ENCODE measurements at regions not wholly inside any gene's neighbourhood (a gene's known extent, or its start where the extent isn't known, plus 50 kb on each side); places are given as distances from the start of the nearest gene placed in this dataset.

- intact Hi-C loops (cut with DNase I), result no loop called here
- Histone ChIP-seq H3K36me3 (ENCODE audit: control insufficient read depth in 2 of 3, insufficient read depth in 3 of 3, low read length in 3 of 3) (no peaks in the 10 kb centered on the region), H3K9me3 (ENCODE audit: control insufficient read depth in 2 of 3, insufficient read depth in 1 of 3, low read length in 3 of 3) (no peaks in the 10 kb centered on the region)
Observed at GRCh38 chr2:136557203-136557602, 208.1 kb upstream of the THSD7B start.

DNA sequence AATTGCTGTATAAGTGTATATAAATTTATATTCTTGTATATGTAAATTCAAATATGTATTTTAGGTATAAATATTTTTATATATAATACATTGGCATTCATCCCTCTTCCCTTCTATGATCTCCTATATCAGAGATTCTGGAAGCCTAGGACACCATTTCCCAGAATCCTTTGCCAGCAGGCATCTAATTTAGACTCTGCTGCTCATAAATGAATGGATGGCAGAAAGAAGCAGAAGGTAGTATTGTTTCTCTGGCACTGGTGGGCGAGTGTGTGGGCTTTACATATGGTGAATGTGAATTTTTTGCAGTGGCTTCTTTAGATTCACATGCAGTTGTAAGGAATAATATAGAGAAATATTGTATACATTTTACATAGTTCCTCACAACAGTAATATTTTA lies 215.2 kb upstream of the THSD7B start:
- H3K4me3 ChIP-seq (ENCODE audit: low read length in 3 of 3), result no peak overlapping the region
- intact Hi-C loops (cut with DNase I), result no loop called here
- no peaks in the 10 kb centered on the region for H3K36me3 ChIP-seq (ENCODE audit: control insufficient read depth in 2 of 3, insufficient read depth in 3 of 3, low read length in 3 of 3)
- H3K27me3 ChIP-seq (ENCODE audit: control insufficient read depth, insufficient read depth, low read length), result no peaks in the 10 kb centered on the region
- H3K27ac ChIP-seq (ENCODE audit: low read depth in 2 of 2, low read length in 2 of 2), result no peak overlapping the region
- no peaks in the 10 kb centered on the region for H3K9me3 ChIP-seq (ENCODE audit: control insufficient read depth in 2 of 3, insufficient read depth in 1 of 3, low read length in 3 of 3)
- peaks cover 0 to 4% (median 0%) of the 10 kb centered on the region in 3 donors for H3K4me1 ChIP-seq (ENCODE audit: control insufficient read depth in 2 of 3, insufficient read depth in 2 of 3, low read depth in 1 of 3, low read length in 3 of 3)
- H3K9ac ChIP-seq (ENCODE audit: low read length in 3 of 3), result no peak overlapping the region
- DNase-seq (no peak), FAIRE-seq (no peak)
- TF ChIP-seq, protein P1, sequence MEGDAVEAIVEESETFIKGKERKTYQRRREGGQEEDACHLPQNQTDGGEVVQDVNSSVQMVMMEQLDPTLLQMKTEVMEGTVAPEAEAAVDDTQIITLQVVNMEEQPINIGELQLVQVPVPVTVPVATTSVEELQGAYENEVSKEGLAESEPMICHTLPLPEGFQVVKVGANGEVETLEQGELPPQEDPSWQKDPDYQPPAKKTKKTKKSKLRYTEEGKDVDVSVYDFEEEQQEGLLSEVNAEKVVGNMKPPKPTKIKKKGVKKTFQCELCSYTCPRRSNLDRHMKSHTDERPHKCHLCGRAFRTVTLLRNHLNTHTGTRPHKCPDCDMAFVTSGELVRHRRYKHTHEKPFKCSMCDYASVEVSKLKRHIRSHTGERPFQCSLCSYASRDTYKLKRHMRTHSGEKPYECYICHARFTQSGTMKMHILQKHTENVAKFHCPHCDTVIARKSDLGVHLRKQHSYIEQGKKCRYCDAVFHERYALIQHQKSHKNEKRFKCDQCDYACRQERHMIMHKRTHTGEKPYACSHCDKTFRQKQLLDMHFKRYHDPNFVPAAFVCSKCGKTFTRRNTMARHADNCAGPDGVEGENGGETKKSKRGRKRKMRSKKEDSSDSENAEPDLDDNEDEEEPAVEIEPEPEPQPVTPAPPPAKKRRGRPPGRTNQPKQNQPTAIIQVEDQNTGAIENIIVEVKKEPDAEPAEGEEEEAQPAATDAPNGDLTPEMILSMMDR (IDR thresholded peaks at IDR 0.05; ENCODE audit: borderline replicate concordance, extremely low read depth, insufficient read depth), result no peak

More at GRCh38 chr2:136557203-136557602, 208.1 kb upstream of the THSD7B start:
- TF ChIP-seq, protein P1 (IDR thresholded peaks at IDR 0.05; ENCODE audit: borderline replicate concordance, extremely low read depth, insufficient read depth), result no peak
- FAIRE-seq (no peak), DNase-seq (no peak)
- H3K27ac ChIP-seq (ENCODE audit: low read depth in 2 of 2, low read length in 2 of 2), result no peak overlapping the region
- no peak overlapping the region for H3K4me3 ChIP-seq (ENCODE audit: low read length in 3 of 3)
- peaks cover 0 to 4% (median 0%) of the 10 kb centered on the region in 3 donors for H3K4me1 ChIP-seq (ENCODE audit: control insufficient read depth in 2 of 3, insufficient read depth in 2 of 3, low read depth in 1 of 3, low read length in 3 of 3)
- no peaks in the 10 kb centered on the region for H3K27me3 ChIP-seq (ENCODE audit: control insufficient read depth, insufficient read depth, low read length)
- H3K9ac ChIP-seq (ENCODE audit: low read length in 3 of 3), result no peak overlapping the region

- H3K4me3 ChIP-seq (ENCODE audit: low read length in 3 of 3), result no peak overlapping the region
- no peak overlapping the region for H3K27ac ChIP-seq (ENCODE audit: low read depth in 2 of 2, low read length in 2 of 2)
- FAIRE-seq, result no peak
- no peaks in the 10 kb centered on the region for H3K9me3 ChIP-seq (ENCODE audit: control insufficient read depth in 2 of 3, insufficient read depth in 1 of 3, low read length in 3 of 3)
- no peaks in the 10 kb centered on the region for H3K4me1 ChIP-seq (ENCODE audit: control insufficient read depth in 2 of 3, insufficient read depth in 2 of 3, low read depth in 1 of 3, low read length in 3 of 3)
- H3K27me3 ChIP-seq (ENCODE audit: control insufficient read depth, insufficient read depth, low read length), result no peaks in the 10 kb centered on the region
- DNase-seq, result no peak
- H3K36me3 ChIP-seq (ENCODE audit: control insufficient read depth in 2 of 3, insufficient read depth in 3 of 3, low read length in 3 of 3), result no peaks in the 10 kb centered on the region
- no peak overlapping the region for H3K9ac ChIP-seq (ENCODE audit: low read length in 3 of 3)
- intact Hi-C loops (cut with DNase I), result no loop called here
- TF ChIP-seq, protein P1 (IDR thresholded peaks at IDR 0.05; ENCODE audit: borderline replicate concordance, extremely low read depth, insufficient read depth), result no peak
Observed at GRCh38 chr2:136539355-136539754, 226.0 kb upstream of the THSD7B start.

DNA sequence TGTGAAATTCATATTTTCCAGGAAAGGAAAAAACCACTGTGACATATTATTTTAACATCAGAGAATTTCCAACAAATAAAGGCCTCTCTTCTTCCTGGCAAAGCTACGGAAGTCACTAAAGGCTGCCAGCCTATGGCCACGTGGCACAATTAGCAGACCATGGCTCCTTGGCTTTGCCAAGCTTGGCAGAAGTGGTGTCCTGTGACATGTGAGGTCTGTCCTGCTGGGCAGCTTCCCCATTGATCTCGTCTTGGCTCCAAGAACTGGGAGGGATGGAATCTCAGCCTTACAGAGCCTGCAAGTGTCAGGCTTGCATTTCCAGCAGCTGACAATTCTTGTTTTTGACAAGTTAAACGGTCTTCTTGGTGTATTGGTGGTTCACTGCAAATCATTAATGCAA lies 226.9 kb upstream of the THSD7B start:
- H3K9me3 ChIP-seq (ENCODE audit: control insufficient read depth in 2 of 3, insufficient read depth in 1 of 3, low read length in 3 of 3), result no peaks in the 10 kb centered on the region
- no peak overlapping the region for H3K4me3 ChIP-seq (ENCODE audit: low read length in 3 of 3)
- FAIRE-seq (no peak), DNase-seq (no peak)
- no peak overlapping the region for H3K27ac ChIP-seq (ENCODE audit: low read depth in 2 of 2, low read length in 2 of 2)
- TF ChIP-seq, protein P1 (IDR thresholded peaks at IDR 0.05; ENCODE audit: borderline replicate concordance, extremely low read depth, insufficient read depth), result no peak
- H3K27me3 ChIP-seq (ENCODE audit: control insufficient read depth, insufficient read depth, low read length), result no peaks in the 10 kb centered on the region
- no peaks in the 10 kb centered on the region for H3K4me1 ChIP-seq (ENCODE audit: control insufficient read depth in 2 of 3, insufficient read depth in 2 of 3, low read depth in 1 of 3, low read length in 3 of 3)
- H3K9ac ChIP-seq (ENCODE audit: low read length in 3 of 3), result no peak overlapping the region
- H3K36me3 ChIP-seq (ENCODE audit: control insufficient read depth in 2 of 3, insufficient read depth in 3 of 3, low read length in 3 of 3), result no peaks in the 10 kb centered on the region
- intact Hi-C loops (cut with DNase I), result no loop called here

All from kidney (tissue), 13 donors.